ENCODE measurements at regions not wholly inside any gene's neighbourhood (a gene's known extent, or its start where the extent isn't known, plus 50 kb on each side); places are given as distances from the start of the nearest gene placed in this dataset.
"Not testable (repeated sequence)": the region's sequence is repeated elsewhere in the genome, so short reads cannot be mapped to it uniquely, and the experiment has no call there.

- DNase-seq, result no peak
These were observed 147.3 kb upstream of the CDIN1 start for GRCh38 chr15:36432161-36432560.

GRCh38 chr15:36434177-36434576 is 145.2 kb upstream of the CDIN1 start:
- no peak for DNase-seq

GRCh38 chr15:36438499-36438898 is 140.9 kb upstream of the CDIN1 start:
- no peak for DNase-seq

GRCh38 chr15:36447373-36447772 is 132.1 kb upstream of the CDIN1 start:
- DNase-seq, result no peak

- no peak for DNase-seq
These were observed 131.0 kb upstream of the CDIN1 start for GRCh38 chr15:36448418-36448817.

- no peak for DNase-seq
These were observed 130.3 kb upstream of the CDIN1 start for GRCh38 chr15:36449084-36449661.

GRCh38 chr15:36449662-36450145 is 129.7 kb upstream of the CDIN1 start:
- no peak for DNase-seq

GRCh38 chr15:36454244-36454643 is 125.2 kb upstream of the CDIN1 start:
- DNase-seq, result not testable (repeated sequence)

- no peak for DNase-seq
These were observed 121.0 kb upstream of the CDIN1 start for GRCh38 chr15:36458411-36458810.

- no peak for DNase-seq
These were observed 114.1 kb upstream of the CDIN1 start for GRCh38 chr15:36465304-36465703.

GRCh38 chr15:36468746-36469145 is 110.7 kb upstream of the CDIN1 start:
- no peak for DNase-seq

- DNase-seq, result no peak
These were observed 110.0 kb upstream of the CDIN1 start for GRCh38 chr15:36469311-36469966.

GRCh38 chr15:36472672-36473071 is 106.8 kb upstream of the CDIN1 start:
- DNase-seq, result no peak

- no peak for DNase-seq
These were observed 100.9 kb upstream of the CDIN1 start for GRCh38 chr15:36478561-36478960.

GRCh38 chr15:36479200-36479896 is 100.1 kb upstream of the CDIN1 start:
- no peak for DNase-seq

GRCh38 chr15:36481156-36481555 is 98.3 kb upstream of the CDIN1 start:
- no peak for DNase-seq

- no peak for DNase-seq
These were observed 96.0 kb upstream of the CDIN1 start for GRCh38 chr15:36483409-36483808.

GRCh38 chr15:36484038-36484778 is 95.2 kb upstream of the CDIN1 start:
- DNase-seq, result no peak

GRCh38 chr15:36491912-36492311 is 87.5 kb upstream of the CDIN1 start:
- no peak for DNase-seq

GRCh38 chr15:36495456-36495991 is 83.9 kb upstream of the CDIN1 start:
- no peak for DNase-seq

GRCh38 chr15:36497901-36498300 is 81.5 kb upstream of the CDIN1 start:
- DNase-seq, result no peak

- no peak for DNase-seq
These were observed 81.0 kb upstream of the CDIN1 start for GRCh38 chr15:36498401-36498800.

- DNase-seq, result no peak
These were observed 80.5 kb upstream of the CDIN1 start for GRCh38 chr15:36498916-36499315.
